ENCODE measurements at regions not wholly inside any gene's neighbourhood (a gene's known extent, or its start where the extent isn't known, plus 50 kb on each side); places are given as distances from the start of the nearest gene placed in this dataset.

DNA sequence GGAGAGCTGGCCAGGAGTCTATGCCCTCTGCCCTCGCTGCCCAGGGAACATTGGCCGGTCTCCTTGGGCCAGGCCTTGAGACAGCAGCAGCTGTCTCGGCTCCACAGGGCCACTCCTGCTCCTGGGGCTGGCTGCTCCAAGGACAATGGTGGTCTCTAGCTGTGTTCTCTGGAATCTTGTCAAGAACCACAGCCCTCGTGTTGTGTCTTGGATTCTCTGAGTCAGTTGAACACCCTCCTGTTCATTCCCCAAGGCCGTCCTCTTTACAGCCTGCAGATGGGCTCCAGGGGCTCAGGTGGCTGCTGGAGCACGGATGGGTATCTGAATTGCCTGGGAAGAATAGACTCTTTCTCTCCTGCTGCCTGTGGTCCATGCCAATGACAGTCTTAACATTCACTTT lies 511.1 kb downstream of the GLRX3 start:
- no peaks in the 10 kb centered on the region for H3K36me3 Mint-ChIP-seq
- H3K4me1 Mint-ChIP-seq, result no peaks in the 10 kb centered on the region
- peaks cover 0 to 4% (median 0%) of the 10 kb centered on the region in 3 donors for H3K27me3 Mint-ChIP-seq
- DNase-seq (no peak), ATAC-seq (ENCODE audit: low read depth in 2 of 2) (no peak)
- H3K4me3 Mint-ChIP-seq, result no peak overlapping the region
- H3K27ac Mint-ChIP-seq, result no peak overlapping the region
- H3K9me3 Mint-ChIP-seq, result peaks cover 0 to 13% (median 3%) of the 10 kb centered on the region in 7 donors

DNA sequence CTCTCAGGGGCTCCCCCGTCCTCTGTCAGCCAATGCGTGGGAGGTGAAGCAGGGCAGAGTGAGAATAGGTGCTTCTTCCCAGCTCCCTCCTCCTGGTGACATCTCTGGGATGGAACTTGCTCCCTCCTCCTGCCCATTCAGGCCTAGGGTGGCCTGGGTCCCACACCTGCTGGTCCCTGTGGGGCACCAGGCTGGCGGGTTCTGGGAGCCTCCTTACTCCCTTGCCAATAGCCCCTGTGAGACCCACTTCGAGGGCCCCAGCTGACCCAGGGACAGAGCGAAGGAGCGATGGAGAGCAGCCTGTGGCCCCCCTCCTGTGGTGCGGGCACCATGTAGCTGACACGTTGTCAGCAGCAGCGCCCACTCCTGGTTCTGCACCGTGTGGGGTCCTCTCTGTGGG lies 512.6 kb downstream of the GLRX3 start:
- H3K4me1 Mint-ChIP-seq, result no peaks in the 10 kb centered on the region
- DNase-seq (no peak), ATAC-seq (ENCODE audit: low read depth in 2 of 2) (no peak)
- no peaks in the 10 kb centered on the region for H3K27me3 Mint-ChIP-seq
- H3K27ac Mint-ChIP-seq, result no peak overlapping the region
- peaks cover 0 to 13% (median 7%) of the 10 kb centered on the region in 7 donors for H3K9me3 Mint-ChIP-seq
- no peak overlapping the region for H3K4me3 Mint-ChIP-seq
- no peaks in the 10 kb centered on the region for H3K36me3 Mint-ChIP-seq

DNA sequence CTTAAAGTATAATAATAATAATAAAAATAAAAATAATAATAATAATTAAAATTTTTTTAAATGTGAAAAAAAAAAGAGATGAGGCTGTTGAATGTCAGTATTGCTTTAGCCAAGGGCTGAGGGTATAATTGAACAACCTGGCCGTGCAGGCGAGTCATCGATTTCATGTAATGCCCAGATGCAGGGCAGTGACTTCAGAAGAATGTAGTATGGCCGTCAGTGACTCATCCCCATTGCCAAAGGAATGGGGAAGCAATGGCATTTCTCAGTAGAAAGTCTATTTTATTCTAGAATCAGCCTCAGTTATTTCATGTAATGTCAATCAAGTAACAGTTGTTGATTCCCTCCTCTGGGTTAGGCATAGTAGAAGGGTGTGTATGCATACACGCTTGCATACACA lies 516.4 kb downstream of the GLRX3 start:
- ATAC-seq (ENCODE audit: low read depth in 2 of 2) (no peak), DNase-seq (no peak)
- H3K27ac Mint-ChIP-seq, result no peak overlapping the region
- H3K36me3 Mint-ChIP-seq, result no peaks in the 10 kb centered on the region
- H3K4me3 Mint-ChIP-seq, result no peak overlapping the region
- peaks cover 0 to 10% (median 4%) of the 10 kb centered on the region in 7 donors for H3K9me3 Mint-ChIP-seq
- H3K4me1 Mint-ChIP-seq, result no peaks in the 10 kb centered on the region
- no peaks in the 10 kb centered on the region for H3K27me3 Mint-ChIP-seq

DNA sequence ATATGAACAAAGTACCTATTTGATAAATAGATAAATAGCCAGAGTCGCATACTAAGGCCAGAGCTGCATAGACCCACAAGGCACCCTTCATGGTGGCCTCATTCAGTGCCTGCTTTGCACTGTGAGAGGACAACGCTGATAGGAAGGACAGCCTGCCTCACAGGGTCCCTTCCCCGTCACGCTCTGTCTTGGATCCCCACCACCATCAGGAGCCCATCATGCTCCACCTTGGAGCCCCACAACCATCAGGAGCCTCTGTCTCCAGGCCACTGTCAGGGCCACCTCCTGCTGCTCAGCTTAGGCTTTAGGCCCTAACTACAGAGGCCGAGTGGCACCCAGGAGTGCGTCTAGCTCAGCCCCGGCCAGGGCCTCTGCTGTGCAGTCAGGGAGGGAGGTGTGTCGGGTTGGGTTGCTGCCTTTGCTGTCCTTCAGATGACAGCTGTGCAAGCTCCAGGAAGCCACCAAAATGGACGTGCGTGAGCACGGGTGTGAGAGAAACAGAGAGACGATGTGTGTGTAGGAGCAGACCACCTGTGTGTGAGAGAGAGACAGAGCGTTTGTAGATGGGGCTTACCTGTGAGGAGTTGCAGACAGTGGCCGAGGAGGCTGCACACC lies 516.9 kb downstream of the GLRX3 start:
- Mint-ChIP-seq H3K36me3 (no peaks in the 10 kb centered on the region), H3K4me1 (no peaks in the 10 kb centered on the region), H3K9me3 (peaks cover 0 to 8% (median 4%) of the 10 kb centered on the region in 7 donors), H3K27me3 (no peaks in the 10 kb centered on the region), H3K4me3 (no peak overlapping the region), H3K27ac (no peak overlapping the region)
- DNase-seq (no peak), ATAC-seq (ENCODE audit: low read depth in 2 of 2) (no peak)

DNA sequence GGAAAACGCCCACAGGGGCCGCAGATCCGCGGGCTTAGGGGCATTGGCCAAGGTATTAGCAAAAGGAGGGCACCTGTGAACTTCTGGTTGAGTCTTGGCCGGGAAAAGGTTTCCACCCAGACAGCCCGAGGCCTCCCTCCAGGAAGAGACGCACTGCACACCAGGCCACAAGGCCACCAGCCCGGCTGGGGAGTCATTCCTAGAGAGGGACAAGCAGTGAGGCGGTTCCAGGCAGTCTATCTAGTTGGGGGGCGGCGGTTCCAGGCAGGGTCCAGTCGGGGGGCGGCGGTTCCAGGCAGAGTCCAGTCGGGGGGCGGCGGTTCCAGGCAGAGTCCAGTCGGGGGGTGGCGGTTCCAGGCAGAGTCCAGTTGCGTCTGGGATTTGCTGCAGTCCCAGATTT lies 518.5 kb downstream of the GLRX3 start:
- H3K27me3 Mint-ChIP-seq, result no peaks in the 10 kb centered on the region
- peaks cover 0 to 12% (median 0%) of the 10 kb centered on the region in 7 donors for H3K9me3 Mint-ChIP-seq
- no peaks in the 10 kb centered on the region for H3K36me3 Mint-ChIP-seq
- no peak for ATAC-seq (ENCODE audit: low read depth in 2 of 2)
- no peaks in the 10 kb centered on the region for H3K4me1 Mint-ChIP-seq
- no peak for DNase-seq
- H3K27ac Mint-ChIP-seq, result no peak overlapping the region
- no peak overlapping the region for H3K4me3 Mint-ChIP-seq

DNA sequence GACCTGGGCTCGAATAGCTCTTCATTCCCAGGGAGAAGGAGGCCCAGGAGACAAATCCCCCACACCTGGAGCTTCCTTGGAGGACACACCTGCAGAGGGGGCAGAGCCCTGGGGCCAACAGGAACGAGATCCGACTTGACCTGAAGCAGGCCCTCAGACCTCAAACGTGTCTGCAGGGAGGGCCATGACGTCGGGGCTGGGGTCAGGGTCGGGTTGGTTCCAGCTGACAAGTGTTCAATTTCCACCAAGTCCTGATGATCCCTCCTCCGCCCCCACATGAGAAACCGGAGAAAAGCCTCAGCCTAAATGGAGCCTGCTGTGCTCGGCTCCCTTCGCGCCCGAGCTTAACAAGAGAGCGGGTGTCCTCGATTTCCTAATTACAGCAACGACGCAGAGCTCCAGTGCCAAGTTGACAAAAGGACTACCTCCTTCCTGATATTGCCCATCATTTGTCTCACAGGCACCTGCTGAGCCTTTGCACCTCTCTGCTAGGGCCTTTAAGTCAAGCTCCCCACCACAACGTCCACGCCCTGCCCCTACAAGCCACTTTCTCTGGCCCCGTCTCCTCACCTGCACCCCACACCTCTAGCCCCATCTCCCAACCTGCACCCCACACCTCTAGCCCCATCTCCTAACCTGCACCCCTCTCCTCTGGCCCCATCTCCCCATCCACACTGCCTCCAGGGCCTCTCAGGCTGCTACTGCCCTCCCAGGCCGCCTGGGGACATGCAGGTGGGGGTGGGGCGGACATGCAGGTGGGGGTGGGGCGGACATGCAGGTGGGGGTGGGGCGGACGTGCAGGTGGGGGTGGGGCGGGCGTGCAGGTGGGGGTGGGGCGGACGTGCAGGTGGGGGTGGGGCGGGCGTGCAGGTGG lies 519.4 kb downstream of the GLRX3 start:
- Mint-ChIP-seq H3K4me3 (no peak overlapping the region), H3K27me3 (no peaks in the 10 kb centered on the region), H3K36me3 (no peaks in the 10 kb centered on the region), H3K4me1 (no peaks in the 10 kb centered on the region), H3K9me3 (peaks cover 0 to 9% (median 0%) of the 10 kb centered on the region in 7 donors), H3K27ac (no peak overlapping the region)
- ATAC-seq (ENCODE audit: low read depth in 2 of 2), result no peak
- no peak for DNase-seq

DNA sequence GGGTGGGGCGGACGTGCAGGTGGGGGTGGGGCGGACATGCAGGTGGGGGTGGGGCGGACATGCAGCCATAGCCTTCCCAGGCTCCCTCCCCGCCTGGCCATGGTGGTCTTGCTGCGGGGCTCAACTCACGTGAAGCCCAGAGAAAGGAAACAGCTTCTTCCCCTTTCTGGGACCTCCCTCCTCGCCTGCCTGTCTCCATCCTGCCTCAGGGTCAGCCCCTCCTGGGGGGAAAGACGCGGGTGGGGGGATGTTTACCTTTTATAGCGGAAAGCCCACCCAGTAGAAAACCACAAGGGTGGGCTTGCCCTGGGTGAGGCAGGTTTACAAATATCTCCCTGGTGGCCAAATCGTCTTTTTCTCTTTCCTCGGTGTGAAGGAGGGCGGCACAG lies 520.0 kb downstream of the GLRX3 start:
- ATAC-seq (ENCODE audit: low read depth in 2 of 2) (no peak), DNase-seq (no peak)
- Mint-ChIP-seq H3K9me3 (peaks cover 0 to 8% (median 0%) of the 10 kb centered on the region in 7 donors), H3K27me3 (no peaks in the 10 kb centered on the region), H3K36me3 (no peaks in the 10 kb centered on the region), H3K4me3 (no peak overlapping the region), H3K27ac (peak overlapping the region in 1 of 6 donors; percentile 76), H3K4me1 (no peaks in the 10 kb centered on the region)

DNA sequence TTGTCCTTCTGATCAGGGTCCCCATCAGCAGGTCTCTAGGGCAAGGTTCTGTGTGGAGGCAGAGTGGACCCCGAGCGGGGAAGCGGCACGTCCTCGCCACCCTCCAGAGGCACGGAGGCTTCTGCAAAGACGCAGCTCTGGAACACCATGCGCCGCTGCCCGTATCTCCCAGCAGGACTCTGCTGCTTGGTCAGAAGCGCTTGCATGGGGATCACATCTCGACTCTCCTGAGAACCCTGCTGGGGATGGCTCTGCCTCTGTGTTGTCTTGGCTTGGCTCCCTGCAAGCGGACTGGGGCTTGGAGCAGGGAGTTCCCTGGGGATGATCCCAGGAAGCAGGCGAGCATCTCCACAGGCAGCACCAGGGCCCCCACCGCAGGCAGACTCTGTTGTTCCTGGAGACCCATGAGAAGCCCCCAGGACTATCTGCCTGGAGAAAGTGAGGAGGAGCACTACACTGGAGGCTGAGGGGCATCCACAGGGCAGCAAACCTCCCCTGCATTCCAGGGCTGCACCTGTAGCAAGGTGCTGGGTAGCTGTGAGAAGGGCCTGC lies 520.5 kb downstream of the GLRX3 start:
- H3K36me3 Mint-ChIP-seq, result no peaks in the 10 kb centered on the region
- H3K27me3 Mint-ChIP-seq, result no peaks in the 10 kb centered on the region
- H3K9me3 Mint-ChIP-seq, result peaks cover 0 to 8% (median 0%) of the 10 kb centered on the region in 7 donors
- peak overlapping the region in 1 of 6 donors; percentile 76 for H3K27ac Mint-ChIP-seq
- H3K4me3 Mint-ChIP-seq, result no peak overlapping the region
- H3K4me1 Mint-ChIP-seq, result no peaks in the 10 kb centered on the region
- ATAC-seq (ENCODE audit: low read depth in 2 of 2) (no peak), DNase-seq (no peak)

DNA sequence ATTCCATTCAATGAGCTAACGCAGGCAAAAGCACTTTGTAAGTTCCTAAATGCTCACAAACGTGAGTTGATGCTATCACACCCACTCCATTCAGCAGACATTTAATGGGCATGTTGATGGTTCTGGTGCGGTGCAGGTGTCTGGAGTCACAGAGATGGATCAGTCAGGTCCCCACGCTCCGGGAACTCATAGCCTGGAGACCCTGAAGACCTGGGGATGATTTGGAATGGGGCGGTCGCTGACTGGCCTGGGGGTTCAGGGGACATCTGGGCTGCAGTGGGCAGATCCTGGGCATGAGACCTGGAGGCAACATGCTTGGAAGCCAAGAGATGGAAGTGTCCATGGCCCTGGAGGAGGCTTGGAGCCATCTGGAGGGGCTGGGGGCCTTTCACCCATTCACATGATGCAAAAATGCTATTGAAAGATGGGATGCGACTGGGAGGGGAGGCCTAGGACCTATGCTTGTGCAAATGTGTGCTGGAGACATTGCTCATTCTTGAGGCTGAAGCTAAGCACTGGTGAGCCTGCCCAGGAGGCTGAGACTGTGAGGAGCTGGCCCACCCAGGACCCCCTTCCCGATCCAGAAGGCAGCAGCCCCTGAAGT lies 522.6 kb downstream of the GLRX3 start:
- Mint-ChIP-seq H3K36me3 (no peaks in the 10 kb centered on the region), H3K4me3 (no peak overlapping the region), H3K9me3 (peaks cover 0 to 4% (median 0%) of the 10 kb centered on the region in 7 donors), H3K27me3 (no peaks in the 10 kb centered on the region), H3K27ac (no peak overlapping the region), H3K4me1 (no peaks in the 10 kb centered on the region)
- no peak for ATAC-seq (ENCODE audit: low read depth in 2 of 2)
- no peak for DNase-seq

DNA sequence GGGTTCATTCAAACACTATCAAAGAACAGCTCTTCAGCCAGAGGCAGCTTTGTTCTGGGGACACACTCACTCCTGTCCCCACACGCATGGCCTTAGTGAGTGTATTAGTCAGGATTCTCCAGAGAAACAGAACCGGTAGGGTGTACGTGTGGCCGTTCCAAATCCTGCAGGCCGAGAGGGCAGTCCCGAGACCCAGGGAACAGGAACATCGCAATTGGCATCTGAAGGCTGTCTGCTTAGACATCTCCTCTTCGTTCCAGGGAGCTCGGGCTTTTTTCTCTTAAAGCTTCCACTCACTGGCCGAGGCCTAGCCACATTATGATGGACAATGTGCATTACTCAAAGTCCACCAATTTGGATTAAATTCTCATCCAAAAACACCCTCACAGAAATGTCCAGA lies 523.3 kb downstream of the GLRX3 start:
- DNase-seq, result no peak
- no peaks in the 10 kb centered on the region for H3K4me1 Mint-ChIP-seq
- no peak overlapping the region for H3K27ac Mint-ChIP-seq
- no peaks in the 10 kb centered on the region for H3K27me3 Mint-ChIP-seq
- no peaks in the 10 kb centered on the region for H3K36me3 Mint-ChIP-seq
- no peak overlapping the region for H3K4me3 Mint-ChIP-seq
- ATAC-seq (ENCODE audit: low read depth in 2 of 2), result no peak
- H3K9me3 Mint-ChIP-seq, result peaks cover 0 to 4% (median 0%) of the 10 kb centered on the region in 7 donors

DNA sequence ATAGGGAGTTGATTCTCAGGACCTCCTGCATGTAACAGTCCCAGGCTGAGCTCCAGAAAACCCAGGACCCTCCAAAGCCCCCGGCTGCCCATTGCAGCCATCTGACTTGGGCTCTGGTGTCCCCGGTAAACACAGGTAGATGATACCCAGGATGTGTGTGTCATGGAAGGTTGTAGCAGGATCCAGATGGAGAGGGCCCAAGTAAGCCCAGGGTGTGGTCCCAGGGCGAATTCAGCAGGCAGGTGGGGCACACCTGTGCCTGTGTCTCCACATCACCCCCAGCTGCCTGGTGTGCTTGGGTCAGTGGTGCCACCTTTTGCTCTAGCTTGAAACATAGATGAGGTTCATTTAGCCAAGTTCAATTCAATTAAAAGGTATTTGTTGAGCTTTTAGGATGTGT lies 524.1 kb downstream of the GLRX3 start:
- H3K27ac Mint-ChIP-seq, result no peak overlapping the region
- ATAC-seq (ENCODE audit: low read depth in 2 of 2), result no peak
- DNase-seq, result no peak
- H3K4me3 Mint-ChIP-seq, result no peak overlapping the region
- H3K4me1 Mint-ChIP-seq, result no peaks in the 10 kb centered on the region
- no peaks in the 10 kb centered on the region for H3K36me3 Mint-ChIP-seq
- H3K27me3 Mint-ChIP-seq, result no peaks in the 10 kb centered on the region
- H3K9me3 Mint-ChIP-seq, result peaks cover 0 to 4% (median 0%) of the 10 kb centered on the region in 7 donors

DNA sequence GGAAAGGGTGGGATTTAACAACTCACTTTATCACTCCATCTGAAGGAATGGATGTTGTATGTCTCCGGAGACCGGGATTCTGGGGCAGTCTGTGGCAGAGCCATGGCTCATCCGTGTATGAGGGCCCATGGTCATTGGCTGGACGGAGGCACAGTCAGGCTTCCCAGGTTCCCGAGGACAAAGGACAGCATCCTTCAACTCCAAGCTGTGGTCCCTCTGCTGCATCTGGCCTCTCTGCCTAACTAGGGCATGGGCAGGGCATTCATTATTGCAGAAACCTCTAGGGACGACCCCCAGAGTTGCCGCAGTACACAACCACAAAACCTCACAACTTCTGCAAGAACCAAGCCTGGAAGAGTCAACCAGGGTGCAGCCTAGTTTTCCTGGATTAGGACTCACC lies 525.2 kb downstream of the GLRX3 start:
- Mint-ChIP-seq H3K36me3 (peaks cover 0 to 8% of the 10 kb centered on the region in 2 donors), H3K4me1 (no peaks in the 10 kb centered on the region), H3K27me3 (peaks cover 0 to 7% (median 0%) of the 10 kb centered on the region in 3 donors), H3K4me3 (no peak overlapping the region), H3K9me3 (peaks cover 0 to 8% (median 2%) of the 10 kb centered on the region in 7 donors), H3K27ac (no peak overlapping the region)
- DNase-seq, result no peak
- no peak for ATAC-seq (ENCODE audit: low read depth in 2 of 2)

DNA sequence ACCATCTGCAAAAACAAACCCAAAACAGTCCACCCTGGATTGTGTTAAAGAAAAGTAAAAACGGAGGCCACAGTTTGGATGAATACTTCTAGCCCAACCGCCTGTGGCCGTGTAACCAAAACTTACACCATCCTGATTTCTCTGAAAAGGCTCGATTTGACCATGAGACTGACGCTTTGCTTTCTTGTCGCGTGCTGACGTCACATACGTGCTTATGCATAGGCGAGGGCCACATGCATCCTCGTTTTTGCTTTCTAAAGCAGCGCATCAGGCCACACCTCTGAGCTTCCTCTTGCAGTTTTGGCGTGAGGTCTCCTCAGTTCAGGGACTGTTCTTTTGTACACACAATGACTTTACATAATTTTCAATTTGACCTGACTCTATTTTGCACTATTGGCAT lies 526.6 kb downstream of the GLRX3 start:
- DNase-seq (no peak), ATAC-seq (ENCODE audit: low read depth in 2 of 2) (no peak)
- Mint-ChIP-seq H3K36me3 (peaks cover 0 to 8% of the 10 kb centered on the region in 2 donors), H3K4me3 (no peak overlapping the region), H3K27me3 (peaks cover 0 to 7% (median 0%) of the 10 kb centered on the region in 3 donors), H3K9me3 (peaks cover 0 to 9% (median 2%) of the 10 kb centered on the region in 7 donors), H3K4me1 (no peaks in the 10 kb centered on the region), H3K27ac (no peak overlapping the region)
